ENCODE measurements at regions not wholly inside any gene's neighbourhood (a gene's known extent, or its start where the extent isn't known, plus 50 kb on each side); places are given as distances from the start of the nearest gene placed in this dataset.
"Not testable (repeated sequence)": the region's sequence is repeated elsewhere in the genome, so short reads cannot be mapped to it uniquely, and the experiment has no call there.

DNA sequence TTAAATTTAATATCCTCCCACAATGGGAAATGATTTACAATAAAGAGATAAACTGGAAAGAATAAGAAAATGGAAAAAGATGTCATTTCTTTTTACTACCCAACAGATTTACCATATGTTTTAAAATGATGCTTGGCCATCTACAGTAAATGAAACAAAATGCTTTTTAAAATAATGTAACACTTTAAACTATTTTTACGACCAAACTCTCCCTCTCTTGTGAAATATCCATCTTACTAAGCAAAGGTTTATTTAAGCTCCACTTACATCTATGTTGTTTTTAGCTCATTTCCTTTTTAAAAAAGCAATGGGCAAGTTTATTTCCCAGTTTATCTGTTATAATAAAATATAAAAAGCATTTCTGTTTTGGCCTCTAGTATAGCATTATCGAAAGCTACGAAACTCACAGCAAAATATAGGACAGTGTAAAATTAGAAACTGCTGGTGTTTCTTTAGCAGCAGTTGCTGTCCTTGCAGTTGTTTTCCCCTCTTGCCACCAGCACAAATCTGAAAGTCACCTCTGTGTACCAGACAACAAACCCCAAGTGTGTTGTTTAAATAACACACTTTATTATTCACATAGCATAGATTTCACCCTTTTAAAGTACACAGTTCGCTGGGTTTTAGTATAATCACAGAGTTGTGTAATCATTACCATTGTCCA lies 195.1 kb downstream of the CDRT15L2 start:
- no peak for DNase-seq

DNA sequence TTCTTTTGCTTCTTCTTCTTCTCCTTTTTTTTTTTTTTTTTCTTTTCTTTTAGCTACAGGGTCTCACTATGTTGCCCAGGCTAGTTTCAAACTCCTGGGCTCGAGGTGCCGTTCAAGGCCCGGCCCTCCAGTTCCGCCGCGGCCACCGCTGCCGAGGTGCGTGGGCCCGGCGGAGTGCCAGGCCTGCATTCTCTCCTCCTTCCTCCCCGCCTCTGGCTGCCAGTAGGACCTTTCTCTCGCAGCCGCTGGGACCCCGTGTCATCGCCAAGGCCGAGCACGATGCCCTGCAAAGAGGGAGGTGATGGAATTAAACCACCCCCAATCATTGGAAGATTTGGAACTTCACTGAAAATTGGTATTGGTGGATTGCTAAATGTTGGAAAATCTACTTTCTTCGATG lies 195.8 kb downstream of the CDRT15L2 start:
- DNase-seq = no peak

- DNase-seq = no peak
Measured at GRCh38 chr17:20779521-20779920, 200.0 kb downstream of the CDRT15L2 start.

- no peak for DNase-seq
Measured at GRCh38 chr17:20781260-20781659, 201.7 kb downstream of the CDRT15L2 start.

- not testable (repeated sequence) for DNase-seq
Measured at GRCh38 chr17:20781869-20782268, 202.3 kb downstream of the CDRT15L2 start.

GRCh38 chr17:20783091-20783490 lies 203.6 kb downstream of the CDRT15L2 start:
- DNase-seq = no peak

DNA sequence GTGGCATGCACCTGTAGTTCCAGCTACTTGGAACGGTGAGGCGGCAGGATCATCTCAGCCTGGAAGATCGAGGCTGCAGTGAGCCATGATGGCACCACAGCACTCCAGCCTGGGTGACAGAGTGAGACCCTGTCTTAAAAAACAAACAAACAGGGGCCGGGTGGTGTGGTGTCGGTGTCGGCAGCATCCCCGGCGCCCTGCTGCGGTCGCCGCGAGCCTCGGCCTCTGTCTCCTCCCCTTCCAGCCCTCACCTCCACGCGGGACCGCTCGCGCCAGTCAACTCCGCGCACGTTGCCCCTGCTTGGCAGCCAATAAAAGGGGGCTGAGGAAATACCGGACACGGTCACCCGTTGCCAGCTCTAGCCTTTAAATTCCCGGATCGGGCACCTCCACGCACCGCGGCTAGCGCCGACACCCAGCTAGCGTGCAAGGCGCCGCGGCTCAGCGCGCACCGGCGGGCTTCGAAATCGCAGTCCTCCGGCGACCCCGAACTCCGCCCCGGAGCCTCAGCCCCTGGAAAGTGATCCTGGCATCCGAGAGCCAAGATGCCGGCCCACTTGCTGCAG lies 204.7 kb downstream of the CDRT15L2 start:
- DNase-seq = no peak

GRCh38 chr17:20787281-20787680 lies 207.8 kb downstream of the CDRT15L2 start:
- no peak for DNase-seq

DNA sequence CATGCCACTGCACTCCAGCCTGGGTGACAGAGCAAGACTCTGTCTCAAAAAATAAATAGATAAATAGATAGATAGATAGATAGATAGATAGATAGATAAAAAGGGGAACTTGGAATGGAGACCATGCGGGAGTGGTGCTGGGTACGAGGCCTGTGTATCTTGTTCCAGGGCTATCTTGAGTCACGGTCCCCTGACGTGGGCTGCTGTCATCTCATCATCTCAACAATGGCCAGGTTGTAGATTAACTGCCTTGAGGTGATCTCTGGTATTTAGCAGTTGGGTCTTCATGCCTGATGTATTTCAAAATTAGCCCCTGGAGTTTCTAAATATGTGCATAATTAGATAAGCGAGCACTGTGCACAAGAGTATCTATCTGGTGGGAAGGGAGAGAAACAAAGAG lies 212.1 kb downstream of the CDRT15L2 start:
- no peak for DNase-seq

GRCh38 chr17:20794532-20794931 lies 215.0 kb downstream of the CDRT15L2 start:
- DNase-seq = not testable (repeated sequence)

- no peak for DNase-seq
Measured at GRCh38 chr17:20797292-20797691, 217.8 kb downstream of the CDRT15L2 start.

GRCh38 chr17:20800146-20800545 lies 220.6 kb downstream of the CDRT15L2 start:
- no peak for DNase-seq

DNA sequence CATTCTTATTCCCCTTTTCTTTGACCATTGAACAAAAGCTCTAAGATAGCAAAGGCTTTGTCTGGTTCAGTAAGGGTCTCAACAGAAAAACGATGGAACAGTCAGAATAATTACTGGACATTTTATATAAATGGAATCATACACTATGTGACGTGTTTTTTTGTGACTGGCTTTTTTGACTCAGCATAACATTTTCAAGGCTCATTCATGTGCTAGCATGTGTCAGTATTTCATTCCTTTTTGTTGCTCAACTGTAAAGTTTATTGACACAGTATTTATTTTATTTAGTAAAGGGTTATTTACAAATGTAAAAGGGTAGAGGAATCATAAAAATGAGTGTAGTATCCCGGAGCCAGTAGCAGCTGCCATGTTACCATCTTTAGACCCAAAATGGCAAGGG lies 226.2 kb downstream of the CDRT15L2 start:
- no peak for DNase-seq

DNA sequence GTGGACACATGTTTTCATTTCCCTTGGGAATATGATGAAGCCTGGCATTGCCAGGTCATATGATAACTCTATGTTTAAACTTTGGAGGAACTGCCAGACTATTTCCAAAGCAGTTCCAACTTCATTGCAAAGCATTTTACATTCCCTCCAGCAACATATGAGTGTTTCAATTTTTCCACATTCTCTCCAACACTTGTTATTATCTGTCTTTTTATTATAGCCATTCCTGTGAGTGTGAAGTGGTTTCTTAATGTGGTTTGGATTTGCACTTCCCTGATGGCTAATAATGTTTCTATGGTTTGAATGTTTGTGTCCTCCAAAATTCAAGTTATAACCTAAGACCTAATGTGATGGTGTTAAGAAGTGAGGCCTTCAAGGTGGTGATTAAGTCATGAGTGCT lies 228.0 kb downstream of the CDRT15L2 start:
- not testable (repeated sequence) for DNase-seq

DNA sequence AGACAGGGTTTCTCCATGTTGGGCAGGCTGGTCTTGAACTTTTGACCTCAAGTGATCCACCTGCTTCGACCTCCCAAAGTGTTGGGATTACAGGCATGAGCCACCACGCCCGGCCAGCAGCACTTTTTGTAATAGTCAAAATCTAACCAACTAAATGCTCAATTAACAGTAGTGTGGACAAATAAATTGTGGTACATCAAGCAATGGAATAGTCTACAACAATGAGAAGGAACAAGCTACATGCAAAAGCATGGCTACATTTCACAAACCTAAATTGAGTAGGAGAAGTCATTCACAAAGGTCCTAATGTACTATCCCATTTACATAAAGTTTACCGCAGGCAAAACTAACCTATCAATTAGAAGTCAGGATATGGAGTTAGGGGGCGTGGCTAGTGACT lies 227.4 kb downstream of the USP22 start:
- DNase-seq = not testable (repeated sequence)

DNA sequence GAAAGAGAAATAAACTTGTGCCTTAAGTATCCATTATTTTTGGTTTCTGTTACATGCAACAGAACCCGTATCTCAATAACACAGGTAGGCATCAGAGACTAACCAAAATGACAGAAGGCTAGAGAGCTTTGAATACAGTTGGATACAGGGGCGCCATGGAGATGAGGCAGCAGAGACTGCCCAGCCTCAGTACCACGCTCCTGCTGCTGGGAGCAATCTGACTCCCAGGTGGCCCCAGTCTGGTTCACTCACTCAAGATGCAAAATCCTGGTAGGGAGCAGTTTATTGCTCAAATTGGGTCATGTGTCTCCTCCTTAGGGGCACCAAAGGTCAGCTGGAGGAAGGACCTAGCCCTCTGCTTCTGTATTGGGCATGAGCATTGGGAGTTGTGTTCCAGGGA lies 218.9 kb downstream of the USP22 start:
- DNase-seq = no peak

- DNase-seq = no peak
Measured at GRCh38 chr17:20825539-20825938, 217.3 kb downstream of the USP22 start.

- not testable (repeated sequence) for DNase-seq
Measured at GRCh38 chr17:20840453-20840852, 202.4 kb downstream of the USP22 start.

- DNase-seq = not testable (repeated sequence)
Measured at GRCh38 chr17:20840987-20841865, 201.6 kb downstream of the USP22 start.

DNA sequence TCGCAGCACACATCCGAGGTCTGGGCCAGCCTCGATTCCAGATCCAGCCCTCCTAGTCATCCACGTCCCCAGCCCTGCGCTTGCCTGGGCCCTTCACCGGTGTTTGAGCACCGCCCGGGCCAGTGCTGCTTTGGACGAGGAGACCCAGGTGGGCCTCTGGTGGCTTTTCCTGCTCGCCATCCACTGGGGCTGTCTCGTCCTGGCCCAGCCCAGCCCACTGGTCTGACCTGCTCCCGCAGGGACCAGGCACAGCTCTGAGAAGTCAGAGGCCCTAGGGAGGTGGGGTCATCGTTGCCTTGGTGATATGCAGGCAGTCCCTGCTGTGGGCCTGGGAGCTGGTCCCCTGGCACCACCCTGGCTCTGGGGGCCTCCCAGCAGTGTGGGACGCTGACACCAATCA lies 200.8 kb downstream of the USP22 start:
- not testable (repeated sequence) for DNase-seq

GRCh38 chr17:20843261-20843660 lies 199.6 kb downstream of the USP22 start:
- not testable (repeated sequence) for DNase-seq

DNA sequence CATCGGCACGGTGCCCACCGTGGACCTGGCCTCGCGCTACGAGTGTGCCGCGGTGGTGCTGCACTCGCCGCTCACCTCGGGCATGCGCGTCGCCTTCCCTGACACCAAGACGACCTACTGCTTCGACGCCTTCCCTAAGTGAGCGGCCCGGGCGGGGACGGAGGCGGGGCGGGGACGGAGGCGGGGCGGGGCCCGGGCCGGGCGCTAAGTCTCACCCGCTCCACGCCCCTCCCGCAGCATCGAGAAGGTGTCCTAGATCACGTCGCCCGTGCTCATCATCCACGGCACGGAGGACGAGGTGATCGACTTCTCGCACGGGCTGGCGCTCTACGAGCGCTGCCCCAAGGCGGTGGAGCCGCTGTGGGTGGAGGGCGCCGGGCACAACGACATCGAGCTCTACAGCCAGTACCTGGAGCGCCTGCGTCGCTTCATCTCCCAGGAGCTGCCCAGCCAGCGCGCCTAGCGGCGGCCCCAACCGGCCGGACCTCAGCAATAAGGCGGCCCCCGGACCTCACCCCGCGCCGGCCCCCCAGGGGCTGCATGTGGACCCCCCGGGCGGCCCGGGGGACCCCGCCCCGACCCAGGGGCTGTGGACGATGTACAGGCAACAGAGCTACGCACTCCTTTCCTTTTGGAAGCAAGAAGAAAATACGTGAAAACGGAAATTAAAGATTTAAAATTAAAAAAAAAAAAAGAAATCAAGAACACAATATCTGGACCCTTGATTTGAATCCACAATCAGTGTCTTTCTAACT lies 198.8 kb downstream of the USP22 start:
- DNase-seq = peak; percentile 72

GRCh38 chr17:20848869-20849443 lies 193.9 kb downstream of the USP22 start:
- DNase-seq = not testable (repeated sequence)
